Gastroesophageal sphincter (tissue), 3 donors: ENCODE measurements at regions not wholly inside any gene's neighbourhood (a gene's known extent, or its start where the extent isn't known, plus 50 kb on each side); places are given as distances from the start of the nearest gene placed in this dataset.

Source experiments
- CTCF ChIP-seq, 4 experiments: fragments of 200-600 bp in 2 of 4; fragments of 450-650 bp in 2 of 4; sonication (generic) in 1 of 4; IDR thresholded peaks; one replicate each; pipeline ENCODE4 v1.5.1; 2017 to 2019; ENCODE audit warnings: antibody characterized with exemption in 4 of 4, mild to moderate bottlenecking in 2 of 4, moderate library complexity in 2 of 4
- EP300 ChIP-seq: sonication (generic); formaldehyde crosslinking; IDR thresholded peaks from one replicate; pipeline ENCODE4 v1.6.1; 2017; ENCODE audit warnings: antibody characterized with exemption, mild to moderate bottlenecking
- POLR2A ChIP-seq, 2 donors: fragments of 450-650 bp; IDR thresholded peaks; one replicate each; pipeline ENCODE4 v1.6.1; 2017; ENCODE audit warnings: antibody characterized with exemption in 2 of 2, mild to moderate bottlenecking in 2 of 2, moderate library complexity in 1 of 2
- POLR2AphosphoS5 ChIP-seq: sonication (generic); formaldehyde crosslinking; IDR thresholded peaks from one replicate; pipeline ENCODE4 v1.6.1; 2017; ENCODE audit warnings: antibody characterized with exemption

- no peak for TF ChIP-seq CTCF (IDR thresholded peaks at IDR 0.05)
- TF ChIP-seq POLR2AphosphoS5, result no peak
- no peak for TF ChIP-seq POLR2A (IDR thresholded peaks at IDR 0.05)
- TF ChIP-seq EP300, result no peak
Measured at GRCh38 chr2:21299411-21299810, 175.6 kb downstream of the TDRD15 start.
